Type B pancreatic cell (in vitro differentiated cells): ENCODE measurements at regions not wholly inside any gene's neighbourhood (a gene's known extent, or its start where the extent isn't known, plus 50 kb on each side); places are given as distances from the start of the nearest gene placed in this dataset.

Experiments used
- DNase-seq: peaks from one replicate; pipeline ENCODE4 v3.0.0; 2021; ENCODE audit warnings: mixed read lengths; ENCODE audit not compliant: unreplicated experiment; ENCODE audit errors: extremely low spot score
- H3K27ac Mint-ChIP-seq: 2 replicates; pipeline ENCODE4 v1.8.0; 2021; ENCODE audit warnings: mild to moderate bottlenecking, mixed read lengths
- H3K27me3 Mint-ChIP-seq: 2 replicates; pipeline ENCODE4 v1.8.0; 2021; ENCODE audit warnings: mixed read lengths
- H3K36me3 Mint-ChIP-seq: 2 replicates; pipeline ENCODE4 v1.8.0; 2021; ENCODE audit warnings: mixed read lengths
- H3K4me1 Mint-ChIP-seq: one replicate; pipeline ENCODE4 v1.8.0; 2021; ENCODE audit warnings: mixed read lengths; ENCODE audit not compliant: unreplicated experiment
- H3K4me3 Mint-ChIP-seq: 2 replicates; pipeline ENCODE4 v1.8.0; 2021; ENCODE audit warnings: mild to moderate bottlenecking, mixed read lengths
- H3K9me3 Mint-ChIP-seq: 2 replicates; pipeline ENCODE4 v1.8.0; 2021; ENCODE audit warnings: mixed read lengths
- CTCF ChIP-seq: fragments of 200-600 bp; sonication (generic); conservative IDR thresholded peaks from 2 replicates; pipeline ENCODE4 v1.5.0; 2021; ENCODE audit warnings: antibody characterized with exemption, mild to moderate bottlenecking

GRCh38 chr1:193799371-193799770, 613.0 kb upstream of the B3GALT2 start:
- Mint-ChIP-seq H3K27me3 (no peaks in the 10 kb centered on the region), H3K36me3 (no peaks in the 10 kb centered on the region), H3K4me3 (no peak overlapping the region), H3K4me1 (no peaks in the 10 kb centered on the region), H3K27ac (no peak overlapping the region), H3K9me3 (no peaks in the 10 kb centered on the region)
- no peak for TF ChIP-seq CTCF
- DNase-seq, result no peak

- Mint-ChIP-seq H3K36me3 (no peaks in the 10 kb centered on the region), H3K9me3 (no peaks in the 10 kb centered on the region)
These were observed 607.8 kb upstream of the B3GALT2 start for GRCh38 chr1:193794239-193794638.

GRCh38 chr1:193791746-193792145, 605.3 kb upstream of the B3GALT2 start:
- H3K9me3 Mint-ChIP-seq, result no peaks in the 10 kb centered on the region
- no peak for TF ChIP-seq CTCF
- no peak overlapping the region for H3K27ac Mint-ChIP-seq
- DNase-seq, result no peak
- no peaks in the 10 kb centered on the region for H3K4me1 Mint-ChIP-seq
- no peaks in the 10 kb centered on the region for H3K27me3 Mint-ChIP-seq
- H3K4me3 Mint-ChIP-seq, result no peak overlapping the region
- H3K36me3 Mint-ChIP-seq, result no peaks in the 10 kb centered on the region

More at GRCh38 chr1:193794239-193794638, 607.8 kb upstream of the B3GALT2 start:
- Mint-ChIP-seq H3K27ac (no peak overlapping the region), H3K27me3 (no peaks in the 10 kb centered on the region), H3K4me1 (no peaks in the 10 kb centered on the region), H3K4me3 (no peak overlapping the region)
- no peak for TF ChIP-seq CTCF
- DNase-seq, result no peak

- Mint-ChIP-seq H3K36me3 (no peaks in the 10 kb centered on the region), H3K27me3 (no peaks in the 10 kb centered on the region), H3K27ac (no peak overlapping the region), H3K4me1 (no peaks in the 10 kb centered on the region), H3K4me3 (no peak overlapping the region), H3K9me3 (no peaks in the 10 kb centered on the region)
- TF ChIP-seq CTCF, result no peak
- DNase-seq, result no peak
These were observed 600.6 kb upstream of the B3GALT2 start for GRCh38 chr1:193787061-193787460.

- H3K27ac Mint-ChIP-seq, result no peak overlapping the region
- no peak overlapping the region for H3K4me3 Mint-ChIP-seq
- no peaks in the 10 kb centered on the region for H3K36me3 Mint-ChIP-seq
- no peak for DNase-seq
- no peaks in the 10 kb centered on the region for H3K27me3 Mint-ChIP-seq
- H3K9me3 Mint-ChIP-seq, result no peaks in the 10 kb centered on the region
- no peak for TF ChIP-seq CTCF
- no peaks in the 10 kb centered on the region for H3K4me1 Mint-ChIP-seq
These were observed 599.5 kb upstream of the B3GALT2 start for GRCh38 chr1:193785850-193786420.
